ENCODE measurements at regions not wholly inside any gene's neighbourhood (a gene's known extent, or its start where the extent isn't known, plus 50 kb on each side); places are given as distances from the start of the nearest gene placed in this dataset.

- CTCF ChIA-PET (ENCODE audit: partially characterized antibody): interaction anchor here (0.8 to 6.5 kb wide), 7 partner anchors 11 to 312 kb away, joined by 3 to 54 read pairs (median 4); no protein-coding TSS in a partner anchor
Observed at GRCh38 chr6:157759028-157759427, 64.0 kb upstream of the SNX9 start.

More at GRCh38 chr6:157759028-157759427, 64.0 kb upstream of the SNX9 start:
- Histone ChIP-seq H3K14ac (ENCODE audit: insufficient read length) (no peak overlapping the region), H2BK15ac (ENCODE audit: low read length) (no peak overlapping the region), H4K91ac (replicated peaks; ENCODE audit: insufficient read length, low read length) (no peak overlapping the region), H3K23ac (ENCODE audit: insufficient read length) (no peak overlapping the region), H3K27ac (ENCODE audit: low read depth, low read length) (no peak overlapping the region), H4K5ac (ENCODE audit: insufficient read length, low read depth, low read length) (no peak overlapping the region), H3K4ac (replicated peaks; ENCODE audit: insufficient read length, low read depth, low read length) (no peak overlapping the region), H3K4me3 (ENCODE audit: extremely low read depth in 1 of 4, insufficient read depth in 2 of 4, low read depth in 3 of 4, low read length in 4 of 4) (no peak overlapping the region), H4K20me1 (replicated peaks in 1 of 2; ENCODE audit: control insufficient read depth in 1 of 2, insufficient read depth in 2 of 2, low read length in 2 of 2) (no peaks in the 10 kb centered on the region), H3K4me1 (replicated peaks in 1 of 4; ENCODE audit: control insufficient read depth in 3 of 4, insufficient read depth in 4 of 4, low read length in 3 of 4) (peaks cover 11 to 20% (median 14%) of the 10 kb centered on the region in 4 experiments; a peak in 6 of 7 replicates), H3K4me2 (ENCODE audit: insufficient read depth in 1 of 2, low read depth in 2 of 2, low read length in 2 of 2) (no peak overlapping the region), H2BK5ac (ENCODE audit: low read depth, low read length) (peak overlapping the region; percentile 81; the same call in 1 of the 2 replicates), H3K56ac (replicated peaks; ENCODE audit: insufficient read length, low read depth, low read length) (no peak overlapping the region), H3K79me2 (ENCODE audit: control insufficient read depth in 1 of 2, insufficient read depth in 2 of 2, low read length in 2 of 2) (no peaks in the 10 kb centered on the region), H3K18ac (ENCODE audit: extremely low read depth, low read length) (no peak overlapping the region), H2AFZ (ENCODE audit: low read length) (no peak overlapping the region), H3K9me3 (ENCODE audit: insufficient read depth in 2 of 2, low read depth in 1 of 2, low read length in 1 of 2) (no peaks in the 10 kb centered on the region), H3K23me2 (ENCODE audit: low read depth, low read length) (no peaks in the 10 kb centered on the region), H3K9ac (replicated peaks in 1 of 4; ENCODE audit: extremely low read depth in 1 of 4, low read depth in 3 of 4, low read length in 3 of 4) (no peak overlapping the region), H2BK12ac (ENCODE audit: low read depth, low read length) (peak overlapping the region; percentile 92), H3K27me3 (replicated peaks in 1 of 4; ENCODE audit: control insufficient read depth in 3 of 4, extremely low read depth in 1 of 4, insufficient read depth in 3 of 4, low read length in 3 of 4) (no peaks in the 10 kb centered on the region), H4K8ac (ENCODE audit: extremely low read depth, insufficient read depth, low read length) (no peak overlapping the region), H2BK120ac (replicated peaks; ENCODE audit: low read depth, low read length) (no peak overlapping the region), H3K36me3 (ENCODE audit: control insufficient read depth in 2 of 4, insufficient read depth in 4 of 4, low read length in 3 of 4) (no peaks in the 10 kb centered on the region), H3K79me1 (ENCODE audit: low read depth, low read length) (no peaks in the 10 kb centered on the region), H2AK5ac (ENCODE audit: low read depth, low read length) (0 out of 2 replicates have a peak overlapping the region, but pooled peaks have one; percentile 28), H2BK20ac (ENCODE audit: low read length) (peak overlapping the region; percentile 62)
- no peak for DNase-seq (ENCODE audit: low read depth in 1 of 2, low spot score in 2 of 2)
- FAIRE-seq: no peak
- WGBS, 2 experiments (ENCODE audit: extremely low coverage in 1 of 2, insufficient coverage in 1 of 2, insufficient read length in 1 of 2, insufficient replicate concordance in 2 of 2, low coverage in 1 of 2, low lambda C conversion rate in 2 of 2, missing lambda C conversion rate in 1 of 2): 90% methylated on average over 4 of the region's 4 CpGs; no CpG with 5 or more reads in 1 of the 2 experiments
- no peak for TF ChIP-seq KDM1A (IDR thresholded peaks at IDR 0.05; ENCODE audit: borderline replicate concordance, low read length)
- POLR2A ChIA-PET (ENCODE audit: partially characterized antibody): interaction anchor here (1.3 kb wide), 1 partner anchor 63 kb away, joined by 3 read pairs; no protein-coding TSS in a partner anchor
